ENCODE measurements at regions not wholly inside any gene's neighbourhood (a gene's known extent, or its start where the extent isn't known, plus 50 kb on each side); places are given as distances from the start of the nearest gene placed in this dataset.

- Histone ChIP-seq H3K4me1 (ENCODE audit: control insufficient read depth in 2 of 2, insufficient read depth in 2 of 2, low read length in 2 of 2) (no peaks in the 10 kb centered on the region), H3K9ac (ENCODE audit: low read length) (no peak overlapping the region), H3K27me3 (replicated peaks in 1 of 4; ENCODE audit: control extremely low read depth in 1 of 4, control insufficient read depth in 3 of 4, insufficient read depth in 4 of 4, low read length in 3 of 4) (no peaks in the 10 kb centered on the region), H2AFZ (ENCODE audit: insufficient read depth, low read depth, low read length, poor library complexity, severe bottlenecking) (no peak overlapping the region), H3K27ac (ENCODE audit: low read length in 2 of 2) (no peak overlapping the region), H4K20me1 (ENCODE audit: control insufficient read depth, insufficient read depth, low read length, poor library complexity, severe bottlenecking) (no peaks in the 10 kb centered on the region), H3K4me3 (ENCODE audit: control extremely low read depth in 1 of 5, extremely low read depth in 1 of 5, insufficient read depth in 1 of 5, low read depth in 2 of 5, low read length in 4 of 5) (no peak overlapping the region), H3K9me3 (ENCODE audit: control extremely low read depth in 1 of 3, control insufficient read depth in 2 of 3, insufficient read depth in 1 of 3, low read length in 2 of 3) (no peaks in the 10 kb centered on the region), H3K4me2 (replicated peaks; ENCODE audit: low read depth, low read length, poor library complexity, severe bottlenecking) (no peak overlapping the region), H3K36me3 (replicated peaks in 1 of 2; ENCODE audit: control extremely low read depth in 1 of 2, control insufficient read depth in 1 of 2, extremely low read depth in 1 of 2, insufficient read depth in 2 of 2, low read length in 1 of 2) (no peaks in the 10 kb centered on the region), H3K79me2 (ENCODE audit: control insufficient read depth, insufficient read depth, low read length) (no peaks in the 10 kb centered on the region)
- POLR2A ChIA-PET, result no interaction called here
- intact Hi-C loops (cut with micrococcal nuclease), result no loop called here
- H3K4me3 Mint-ChIP-seq, result no peak overlapping the region
- 95% methylated on average over 15 of the region's 15 CpGs for WGBS (ENCODE audit: insufficient coverage)
- CTCF ChIA-PET, result no interaction called here
- no peak for DNase-seq
- TF ChIP-seq EZH2 (IDR thresholded peaks at IDR 0.05; ENCODE audit: borderline replicate concordance, insufficient read depth, low read depth, low read length, poor library complexity, severe bottlenecking) (no peak), CTCF (IDR thresholded peaks at IDR 0.05) (no peak)
- H3K9me3 Mint-ChIP-seq (ENCODE audit: insufficient read depth), result no peaks in the 10 kb centered on the region
- no peaks in the 10 kb centered on the region for H3K4me1 Mint-ChIP-seq
- no peaks in the 10 kb centered on the region for H3K27me3 Mint-ChIP-seq
- ATAC-seq (ENCODE audit: low read depth), result no peak
- no peak overlapping the region for H3K27ac Mint-ChIP-seq
These were observed 253.6 kb downstream of the THBS2 start for GRCh38 chr6:169000022-169000421.

GRCh38 chr6:168999392-168999791, 254.3 kb downstream of the THBS2 start:
- Mint-ChIP-seq H3K4me3 (no peak overlapping the region), H3K27me3 (no peaks in the 10 kb centered on the region), H3K9me3 (ENCODE audit: insufficient read depth) (no peaks in the 10 kb centered on the region), H3K4me1 (no peaks in the 10 kb centered on the region), H3K27ac (no peak overlapping the region)
- H3K27me3 ChIP-seq (replicated peaks in 1 of 4; ENCODE audit: control extremely low read depth in 1 of 4, control insufficient read depth in 3 of 4, insufficient read depth in 4 of 4, low read length in 3 of 4), result no peaks in the 10 kb centered on the region
- CTCF ChIA-PET, result no interaction called here
- ATAC-seq (ENCODE audit: low read depth) (no peak), DNase-seq (no peak)
- no peaks in the 10 kb centered on the region for H3K9me3 ChIP-seq (ENCODE audit: control extremely low read depth in 1 of 3, control insufficient read depth in 2 of 3, insufficient read depth in 1 of 3, low read length in 2 of 3)
- intact Hi-C loops (cut with micrococcal nuclease), result no loop called here
- no peaks in the 10 kb centered on the region for H3K4me1 ChIP-seq (ENCODE audit: control insufficient read depth in 2 of 2, insufficient read depth in 2 of 2, low read length in 2 of 2)
- no peak overlapping the region for H3K27ac ChIP-seq (ENCODE audit: low read length in 2 of 2)
- no peaks in the 10 kb centered on the region for H3K79me2 ChIP-seq (ENCODE audit: control insufficient read depth, insufficient read depth, low read length)
- WGBS (ENCODE audit: insufficient coverage), result 93% methylated on average over 11 of the region's 13 CpGs
- TF ChIP-seq EZH2 (IDR thresholded peaks at IDR 0.05; ENCODE audit: borderline replicate concordance, insufficient read depth, low read depth, low read length, poor library complexity, severe bottlenecking) (no peak), CTCF (IDR thresholded peaks at IDR 0.05) (no peak)
- no peaks in the 10 kb centered on the region for H3K36me3 ChIP-seq (replicated peaks in 1 of 2; ENCODE audit: control extremely low read depth in 1 of 2, control insufficient read depth in 1 of 2, extremely low read depth in 1 of 2, insufficient read depth in 2 of 2, low read length in 1 of 2)
- no peak overlapping the region for H3K9ac ChIP-seq (ENCODE audit: low read length)
- no peak overlapping the region for H2AFZ ChIP-seq (ENCODE audit: insufficient read depth, low read depth, low read length, poor library complexity, severe bottlenecking)
- POLR2A ChIA-PET, result no interaction called here
- no peak overlapping the region for H3K4me3 ChIP-seq (ENCODE audit: control extremely low read depth in 1 of 5, extremely low read depth in 1 of 5, insufficient read depth in 1 of 5, low read depth in 2 of 5, low read length in 4 of 5)
- no peak overlapping the region for H3K4me2 ChIP-seq (replicated peaks; ENCODE audit: low read depth, low read length, poor library complexity, severe bottlenecking)
- no peaks in the 10 kb centered on the region for H4K20me1 ChIP-seq (ENCODE audit: control insufficient read depth, insufficient read depth, low read length, poor library complexity, severe bottlenecking)

Data from B cell (primary cell).